ENCODE measurements at regions not wholly inside any gene's neighbourhood (a gene's known extent, or its start where the extent isn't known, plus 50 kb on each side); places are given as distances from the start of the nearest gene placed in this dataset.
A peak's percentile ranks its signal among the peaks of the same experiment; 100 is the strongest.

GRCh38 chr10:55398497-55398882 is 597.5 kb upstream of the PCDH15 start:
- no peak for TF ChIP-seq CTCF (IDR thresholded peaks at IDR 0.05; ENCODE audit: insufficient read depth, low read depth, low read length)
- DNase-seq (ENCODE audit: low read depth), result no peak
- H3K4me3 ChIP-seq (ENCODE audit: low read depth, low read length), result no peak overlapping the region

- no peak for DNase-seq (ENCODE audit: low read depth)
- no peak overlapping the region for H3K4me3 ChIP-seq (ENCODE audit: low read depth, low read length)
- TF ChIP-seq CTCF (IDR thresholded peaks at IDR 0.05; ENCODE audit: insufficient read depth, low read depth, low read length), result no peak
These were observed 596.9 kb upstream of the PCDH15 start for GRCh38 chr10:55397777-55398496.

DNA sequence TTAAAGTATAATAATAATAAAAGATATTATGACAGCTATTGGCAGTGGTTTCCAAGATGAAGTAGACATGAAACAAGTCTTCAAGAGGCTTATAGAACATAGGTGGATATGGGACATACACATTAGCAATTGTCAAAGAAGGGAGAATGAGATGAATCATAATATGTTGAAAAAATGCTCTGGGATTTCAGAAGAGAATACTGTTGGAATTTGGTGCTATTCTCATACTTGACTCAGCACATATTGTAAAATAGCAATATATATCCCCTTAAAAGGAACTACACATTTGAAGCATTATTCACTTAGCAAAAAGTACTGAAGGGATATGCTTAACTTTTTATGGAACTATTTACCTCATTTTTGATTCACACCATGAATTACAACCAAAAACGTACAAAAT is 577.2 kb upstream of the PCDH15 start:
- H3K4me3 ChIP-seq (ENCODE audit: low read depth, low read length), result no peak overlapping the region
- DNase-seq (ENCODE audit: low read depth), result no peak
- TF ChIP-seq CTCF (IDR thresholded peaks at IDR 0.05; ENCODE audit: insufficient read depth, low read depth, low read length), result no peak

GRCh38 chr10:55374917-55375316 is 573.9 kb upstream of the PCDH15 start:
- no peak for TF ChIP-seq CTCF (IDR thresholded peaks at IDR 0.05; ENCODE audit: insufficient read depth, low read depth, low read length)
- no peak overlapping the region for H3K4me3 ChIP-seq (ENCODE audit: low read depth, low read length)
- no peak for DNase-seq (ENCODE audit: low read depth)

DNA sequence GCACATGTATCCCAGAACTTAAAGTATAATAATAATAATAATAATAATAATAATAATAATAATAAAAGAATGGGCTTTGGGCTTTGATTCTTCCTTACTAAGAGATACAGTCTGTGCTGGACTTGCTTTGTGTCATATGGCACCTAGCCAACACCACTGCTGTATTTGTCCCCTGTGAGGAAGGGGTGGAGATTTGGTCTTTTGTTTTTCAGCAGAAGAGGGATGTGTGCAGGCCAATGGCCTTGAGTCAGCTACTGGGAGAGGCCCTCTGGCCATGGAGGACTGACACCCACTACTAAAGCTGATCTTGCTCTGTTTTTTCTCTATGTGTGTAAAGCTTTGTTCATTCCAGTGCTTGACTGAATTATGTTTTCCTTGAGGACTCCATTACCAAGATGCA is 573.0 kb upstream of the PCDH15 start:
- no peak for TF ChIP-seq CTCF (IDR thresholded peaks at IDR 0.05; ENCODE audit: insufficient read depth, low read depth, low read length)
- no peak overlapping the region for H3K4me3 ChIP-seq (ENCODE audit: low read depth, low read length)
- DNase-seq (ENCODE audit: low read depth), result no peak

GRCh38 chr10:55369670-55370420 is 568.8 kb upstream of the PCDH15 start:
- DNase-seq (ENCODE audit: low read depth), result peak; percentile 30
- no peak overlapping the region for H3K4me3 ChIP-seq (ENCODE audit: low read depth, low read length)
- no peak for TF ChIP-seq CTCF (IDR thresholded peaks at IDR 0.05; ENCODE audit: insufficient read depth, low read depth, low read length)
